HCT116 (cell line): ENCODE measurements at regions not wholly inside any gene's neighbourhood (a gene's known extent, or its start where the extent isn't known, plus 50 kb on each side); places are given as distances from the start of the nearest gene placed in this dataset.

Experiments used
- ATAC-seq: fragments of 200-7000 bp; cut with Tn5 transposase; 2 replicates; pipeline ENCODE4 v1.9.1; 2020; ENCODE audit warnings: mild to moderate bottlenecking, moderate library complexity
- BruUV-seq: library from RNA; stranded (reverse); fragments of 400-500 nt; replicated peaks from 2 replicates; lab custom pipeline; 2021; lab: Mats Ljungman, UMichigan
- CTCF ChIA-PET: fragments of 300-600 bp; sonication (Branson Sonifier 250); formaldehyde crosslinking; loops from one replicate; lab custom pipeline; 2021; ENCODE audit warnings: antibody characterized with exemption; lab: Charles Lee
- POLR2A ChIA-PET: fragments of 300-600, 350-600 bp; sonication (Branson Sonifier 250); formaldehyde crosslinking; loops from one replicate; lab custom pipeline; 2021; ENCODE audit warnings: antibody characterized with exemption; lab: Charles Lee
- RAD21 ChIA-PET, 2 experiments: fragments of 300-600 bp; sonication (Branson Sonifier 250); formaldehyde crosslinking; loops; one replicate each; lab custom pipeline; 2023; ENCODE audit warnings: low total read pairs in 2 of 2; ENCODE audit not compliant: uncharacterized antibody in 2 of 2, unreplicated experiment in 2 of 2, low non-redundant PET in 1 of 2; lab: Charles Lee
- DNase-seq: peaks from one replicate; pipeline ENCODE4 v3.0.0-alpha.2; 2010; ENCODE audit warnings: low read depth, low spot score
- H2AFZ ChIP-seq: fragments of 200-600 bp; shearing (Covaris generic), sonication (generic); 2 replicates; pipeline ENCODE4 v1.6.1; 2017; ENCODE audit warnings: low read depth, mixed run types, mixed read lengths, antibody characterized with exemption, low read length; ENCODE audit not compliant: poor library complexity, severe bottlenecking
- H3K27ac ChIP-seq: 2 replicates; pipeline ENCODE4 v1.5.1; 2012; ENCODE audit warnings: low read depth, low read length
- H3K27me3 ChIP-seq: fragments of 200-600 bp; sonication (generic); 2 replicates; pipeline ENCODE4 v1.6.1; 2016; ENCODE audit warnings: mixed run types, low read length, mixed read lengths; ENCODE audit not compliant: insufficient read depth
- H3K36me3 ChIP-seq, 2 experiments: fragments of 200-500 bp in 1 of 2; fragments of 200-600 bp in 1 of 2; sonication (Bioruptor generic) in 1 of 2; sonication (generic) in 1 of 2; 2 replicates each; pipeline versions ENCODE4 v1.5.1 to v1.6.1; 2014 to 2016; ENCODE audit warnings: low read length in 2 of 2, inconsistent platforms in 1 of 2, mixed read lengths in 1 of 2, mixed run types in 1 of 2; ENCODE audit not compliant: insufficient read depth in 2 of 2, control insufficient read depth in 1 of 2
- H3K4me1 ChIP-seq, 2 experiments: fragments of 200-600 bp in 1 of 2; sonication (generic) in 1 of 2; 2 replicates each; pipeline versions ENCODE4 v1.5.1 to v1.6.1; 2012 to 2017; ENCODE audit warnings: low read length in 2 of 2, inconsistent platforms in 1 of 2, mild to moderate bottlenecking in 1 of 2, mixed read lengths in 1 of 2, mixed run types in 1 of 2, moderate library complexity in 1 of 2; ENCODE audit not compliant: insufficient read depth in 2 of 2, control insufficient read depth in 1 of 2
- H3K4me2 ChIP-seq: fragments of 200-600 bp; sonication (generic); 2 replicates; pipeline ENCODE4 v1.6.1; 2017; ENCODE audit warnings: mixed run types, low read length, mixed read lengths
- H3K4me3 ChIP-seq, 2 experiments: fragments of 200-600 bp in 1 of 2; sonication (generic) in 1 of 2; replicated peaks in 1 of 2; 2 replicates each; pipeline ENCODE4 v1.5.1; 2011 to 2016; ENCODE audit warnings: low read length in 2 of 2, control low read depth in 1 of 2, low read depth in 1 of 2, mild to moderate bottlenecking in 1 of 2, mixed read lengths in 1 of 2, mixed run types in 1 of 2
- H3K79me2 ChIP-seq: fragments of 200-600 bp; sonication (generic); 2 replicates; pipeline ENCODE4 v1.6.1; 2017; ENCODE audit warnings: mild to moderate bottlenecking, mixed run types, low read length, moderate library complexity, mixed read lengths; ENCODE audit not compliant: insufficient read depth
- H3K9ac ChIP-seq: fragments of 200-600 bp; sonication (generic); 2 replicates; pipeline ENCODE4 v1.6.1; 2016; ENCODE audit warnings: low read length, mixed read lengths
- H3K9me2 ChIP-seq: fragments of 200-600 bp; sonication (generic), shearing (Covaris generic); 2 replicates; pipeline ENCODE4 v1.6.1; 2017; ENCODE audit warnings: mixed run types, mild to moderate bottlenecking, moderate library complexity; ENCODE audit not compliant: insufficient read depth
- H3K9me3 ChIP-seq, 2 experiments: fragments of 200-500 bp in 1 of 2; fragments of 200-600 bp in 1 of 2; sonication (Bioruptor generic) in 1 of 2; sonication (generic) in 1 of 2; 2 replicates each; pipeline ENCODE4 v1.6.1; 2014 to 2017; ENCODE audit warnings: low read length in 2 of 2, mixed read lengths in 2 of 2, inconsistent platforms in 1 of 2, low read depth in 1 of 2, mild to moderate bottlenecking in 1 of 2, mixed run types in 1 of 2, moderate library complexity in 1 of 2; ENCODE audit not compliant: control insufficient read depth in 1 of 2, insufficient read depth in 1 of 2
- H4K20me1 ChIP-seq: fragments of 200-600 bp; sonication (generic), shearing (Covaris generic); 2 replicates; pipeline ENCODE4 v1.6.1; 2017; ENCODE audit warnings: mixed run types, mild to moderate bottlenecking, moderate library complexity; ENCODE audit not compliant: insufficient read depth
- CBX3 ChIP-seq: IDR thresholded peaks from 2 replicates; pipeline ENCODE4 v1.6.1; 2012; ENCODE audit warnings: low read depth
- ELF1 ChIP-seq: IDR thresholded peaks from 2 replicates; pipeline ENCODE4 v1.6.1; 2012; ENCODE audit warnings: low read depth, borderline replicate concordance
- EZH2 ChIP-seq: fragments of 200-600 bp; sonication (generic); IDR thresholded peaks from 2 replicates; pipeline ENCODE4 v1.6.1; 2017; ENCODE audit warnings: antibody characterized with exemption, mixed run types
- FOSL1 ChIP-seq: IDR thresholded peaks from 2 replicates; pipeline ENCODE4 v1.6.1; 2012; ENCODE audit warnings: low read depth
- JUND ChIP-seq: IDR thresholded peaks from 2 replicates; pipeline ENCODE4 v1.6.1; 2012
- intact Hi-C: fragments of 100-400 bp; cut with micrococcal nuclease; formaldehyde crosslinking; loops from 2 replicates; pipeline ENCODE4 v1.10.0; 2022
- TF ChIP-seq, protein P1 (sequence below): IDR thresholded peaks from 2 replicates; pipeline ENCODE4 v1.6.1; 2012; ENCODE audit warnings: low read depth
- TF ChIP-seq, protein P2 (sequence below): IDR thresholded peaks from 2 replicates; pipeline ENCODE4 v1.6.1; 2012
- TF ChIP-seq, protein P3 (sequence below), 3 experiments: fragments of 200-600 bp in 1 of 3; sonication (generic) in 1 of 3; IDR thresholded peaks in 2 of 3; conservative IDR thresholded peaks in 1 of 3; 2 replicates each; pipeline ENCODE4 v1.5.1; 2012 to 2017; ENCODE audit warnings: low read depth in 2 of 3, low read length in 2 of 3, antibody characterized with exemption in 1 of 3, borderline replicate concordance in 1 of 3, control low read depth in 1 of 3, mild to moderate bottlenecking in 1 of 3, mixed read lengths in 1 of 3, mixed run types in 1 of 3, moderate library complexity in 1 of 3; ENCODE audit not compliant: insufficient read depth in 1 of 3

DNA sequence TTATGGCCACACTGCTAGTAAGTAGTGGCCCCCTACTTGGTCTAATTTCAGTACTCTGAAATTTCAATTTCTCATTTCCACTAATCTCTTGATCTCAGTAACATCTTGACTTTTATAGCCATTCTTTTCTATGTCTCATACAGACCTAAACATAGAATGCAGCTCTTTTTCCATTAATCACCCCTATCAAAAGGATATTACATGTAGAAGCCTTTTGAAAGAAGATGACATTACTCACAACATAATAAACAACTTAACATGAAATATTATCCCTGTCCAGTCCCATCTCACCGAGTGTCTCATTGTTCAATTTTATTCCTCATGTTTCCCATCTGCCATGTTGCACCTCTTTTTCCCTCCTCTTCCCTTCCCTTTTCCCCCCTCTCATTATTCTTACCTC is 81.1 kb upstream of the KLHL13 start:
- no TSS peak for BruUV-seq
- intact Hi-C loops: no loop called here

More for the DNA sequence above, 81.1 kb upstream of the KLHL13 start:
- Histone ChIP-seq H3K27ac (no peak overlapping the region), H3K9ac (no peak overlapping the region), H4K20me1 (no peaks in the 10 kb centered on the region), H3K36me3 (no peaks in the 10 kb centered on the region), H3K79me2 (no peaks in the 10 kb centered on the region), H3K9me2 (no peaks in the 10 kb centered on the region), H2AFZ (no peak overlapping the region), H3K4me3 (no peak overlapping the region), H3K4me2 (no peak overlapping the region), H3K4me1 (no peaks in the 10 kb centered on the region), H3K27me3 (no peaks in the 10 kb centered on the region), H3K9me3 (no peaks in the 10 kb centered on the region)
- no peak for DNase-seq
- CTCF ChIA-PET: no interaction called here
- TF ChIP-seq, protein P1, sequence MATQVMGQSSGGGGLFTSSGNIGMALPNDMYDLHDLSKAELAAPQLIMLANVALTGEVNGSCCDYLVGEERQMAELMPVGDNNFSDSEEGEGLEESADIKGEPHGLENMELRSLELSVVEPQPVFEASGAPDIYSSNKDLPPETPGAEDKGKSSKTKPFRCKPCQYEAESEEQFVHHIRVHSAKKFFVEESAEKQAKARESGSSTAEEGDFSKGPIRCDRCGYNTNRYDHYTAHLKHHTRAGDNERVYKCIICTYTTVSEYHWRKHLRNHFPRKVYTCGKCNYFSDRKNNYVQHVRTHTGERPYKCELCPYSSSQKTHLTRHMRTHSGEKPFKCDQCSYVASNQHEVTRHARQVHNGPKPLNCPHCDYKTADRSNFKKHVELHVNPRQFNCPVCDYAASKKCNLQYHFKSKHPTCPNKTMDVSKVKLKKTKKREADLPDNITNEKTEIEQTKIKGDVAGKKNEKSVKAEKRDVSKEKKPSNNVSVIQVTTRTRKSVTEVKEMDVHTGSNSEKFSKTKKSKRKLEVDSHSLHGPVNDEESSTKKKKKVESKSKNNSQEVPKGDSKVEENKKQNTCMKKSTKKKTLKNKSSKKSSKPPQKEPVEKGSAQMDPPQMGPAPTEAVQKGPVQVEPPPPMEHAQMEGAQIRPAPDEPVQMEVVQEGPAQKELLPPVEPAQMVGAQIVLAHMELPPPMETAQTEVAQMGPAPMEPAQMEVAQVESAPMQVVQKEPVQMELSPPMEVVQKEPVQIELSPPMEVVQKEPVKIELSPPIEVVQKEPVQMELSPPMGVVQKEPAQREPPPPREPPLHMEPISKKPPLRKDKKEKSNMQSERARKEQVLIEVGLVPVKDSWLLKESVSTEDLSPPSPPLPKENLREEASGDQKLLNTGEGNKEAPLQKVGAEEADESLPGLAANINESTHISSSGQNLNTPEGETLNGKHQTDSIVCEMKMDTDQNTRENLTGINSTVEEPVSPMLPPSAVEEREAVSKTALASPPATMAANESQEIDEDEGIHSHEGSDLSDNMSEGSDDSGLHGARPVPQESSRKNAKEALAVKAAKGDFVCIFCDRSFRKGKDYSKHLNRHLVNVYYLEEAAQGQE: no peak
- TF ChIP-seq EZH2: no peak
- TF ChIP-seq, protein P2, sequence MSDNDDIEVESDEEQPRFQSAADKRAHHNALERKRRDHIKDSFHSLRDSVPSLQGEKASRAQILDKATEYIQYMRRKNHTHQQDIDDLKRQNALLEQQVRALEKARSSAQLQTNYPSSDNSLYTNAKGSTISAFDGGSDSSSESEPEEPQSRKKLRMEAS: no peak
- TF ChIP-seq JUND: no peak
- TF ChIP-seq, protein P3, sequence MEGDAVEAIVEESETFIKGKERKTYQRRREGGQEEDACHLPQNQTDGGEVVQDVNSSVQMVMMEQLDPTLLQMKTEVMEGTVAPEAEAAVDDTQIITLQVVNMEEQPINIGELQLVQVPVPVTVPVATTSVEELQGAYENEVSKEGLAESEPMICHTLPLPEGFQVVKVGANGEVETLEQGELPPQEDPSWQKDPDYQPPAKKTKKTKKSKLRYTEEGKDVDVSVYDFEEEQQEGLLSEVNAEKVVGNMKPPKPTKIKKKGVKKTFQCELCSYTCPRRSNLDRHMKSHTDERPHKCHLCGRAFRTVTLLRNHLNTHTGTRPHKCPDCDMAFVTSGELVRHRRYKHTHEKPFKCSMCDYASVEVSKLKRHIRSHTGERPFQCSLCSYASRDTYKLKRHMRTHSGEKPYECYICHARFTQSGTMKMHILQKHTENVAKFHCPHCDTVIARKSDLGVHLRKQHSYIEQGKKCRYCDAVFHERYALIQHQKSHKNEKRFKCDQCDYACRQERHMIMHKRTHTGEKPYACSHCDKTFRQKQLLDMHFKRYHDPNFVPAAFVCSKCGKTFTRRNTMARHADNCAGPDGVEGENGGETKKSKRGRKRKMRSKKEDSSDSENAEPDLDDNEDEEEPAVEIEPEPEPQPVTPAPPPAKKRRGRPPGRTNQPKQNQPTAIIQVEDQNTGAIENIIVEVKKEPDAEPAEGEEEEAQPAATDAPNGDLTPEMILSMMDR (IDR thresholded peaks at IDR 0.05 in 2 of 3, conservative IDR thresholded peaks at IDR 0.05 in 1 of 3; ENCODE audit: borderline replicate concordance in 1 of 3, insufficient read depth in 1 of 3, low read depth in 2 of 3, low read length in 2 of 3): no peak
- TF ChIP-seq CBX3: no peak
- no peak for TF ChIP-seq FOSL1
- no peak for TF ChIP-seq ELF1
- RAD21 ChIA-PET: no interaction called here
- POLR2A ChIA-PET: no interaction called here
- ATAC-seq: no peak
